Ureter (tissue), 1 donor: ENCODE measurements at regions not wholly inside any gene's neighbourhood (a gene's known extent, or its start where the extent isn't known, plus 50 kb on each side); places are given as distances from the start of the nearest gene placed in this dataset.
"Not testable (repeated sequence)": the region's sequence is repeated elsewhere in the genome, so short reads cannot be mapped to it uniquely, and the experiment has no call there.

Experiments used
- DNase-seq: peaks from one replicate; pipeline ENCODE4 v3.0.0-alpha.2; 2020; ENCODE audit warnings: low spot score
- donor health status: DM: yes; HTN: yes; CAD: no.

DNA sequence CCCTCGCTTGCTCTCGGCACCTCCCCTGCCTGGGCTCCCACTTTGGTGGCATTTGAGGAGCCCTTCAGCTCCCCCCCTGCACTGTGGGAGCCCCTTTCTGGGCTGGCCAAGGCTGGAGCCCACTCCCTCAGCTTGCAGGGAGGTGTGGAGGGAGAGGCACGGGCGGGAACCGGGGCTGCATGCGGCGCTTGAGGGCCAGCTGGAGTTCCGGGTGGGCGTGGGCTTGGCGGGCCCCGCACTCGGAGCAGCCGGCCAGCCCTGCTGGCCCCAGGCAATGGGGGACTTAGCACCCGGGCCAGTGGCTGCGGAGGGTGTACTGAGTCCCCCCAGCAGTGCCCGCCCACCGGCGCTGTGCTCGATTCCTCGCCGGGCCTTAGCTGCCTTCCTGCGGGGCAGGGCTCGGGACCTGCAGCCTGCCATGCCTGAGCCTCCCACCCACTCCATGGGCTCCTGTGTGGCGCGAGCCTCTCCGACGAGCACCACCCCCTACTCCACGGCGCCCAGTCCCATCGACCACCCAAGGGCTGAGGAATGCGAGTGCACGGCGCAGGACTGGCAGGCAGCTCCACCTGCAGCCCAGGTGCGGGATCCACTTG, 730.0 kb upstream of the SEMA6A start:
- not testable (repeated sequence) for DNase-seq

DNA sequence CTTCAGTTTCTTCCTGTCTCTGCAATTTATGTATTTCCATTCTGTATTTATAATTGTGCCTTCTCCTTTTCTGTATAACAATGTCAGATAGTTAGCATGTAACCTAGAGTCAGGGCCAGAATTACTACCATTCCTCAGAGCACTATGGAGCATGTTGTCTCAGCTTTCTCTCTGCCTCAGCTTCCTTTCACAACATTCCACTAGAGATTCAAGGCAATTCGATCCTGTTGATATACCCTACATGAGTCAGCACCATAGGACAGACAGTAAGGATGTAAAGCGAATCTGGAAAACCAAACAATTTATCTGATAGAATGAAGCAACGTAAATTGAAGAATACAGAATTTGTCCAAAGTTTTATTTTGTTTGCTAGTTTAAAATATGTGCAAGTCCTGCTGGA, 728.3 kb upstream of the SEMA6A start:
- DNase-seq = no peak

DNA sequence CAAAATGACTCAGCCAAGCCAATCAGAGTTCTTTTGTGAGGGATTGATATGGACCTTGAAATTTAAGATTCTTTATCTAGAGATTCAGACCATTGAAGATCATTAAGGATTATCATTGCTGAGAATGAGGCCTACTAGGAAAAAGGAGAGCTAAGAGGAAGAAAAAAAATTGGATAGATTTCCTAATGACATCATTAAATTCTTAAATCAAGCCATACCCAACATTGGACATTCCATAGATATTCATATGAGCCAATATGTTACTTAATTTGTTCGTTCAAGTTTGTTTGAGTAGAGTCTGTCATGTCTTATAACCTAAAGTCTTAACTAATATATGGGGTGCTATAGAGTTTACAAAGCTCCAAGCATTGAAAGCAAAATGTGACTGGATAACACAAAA, 727.9 kb upstream of the SEMA6A start:
- no peak for DNase-seq

DNA sequence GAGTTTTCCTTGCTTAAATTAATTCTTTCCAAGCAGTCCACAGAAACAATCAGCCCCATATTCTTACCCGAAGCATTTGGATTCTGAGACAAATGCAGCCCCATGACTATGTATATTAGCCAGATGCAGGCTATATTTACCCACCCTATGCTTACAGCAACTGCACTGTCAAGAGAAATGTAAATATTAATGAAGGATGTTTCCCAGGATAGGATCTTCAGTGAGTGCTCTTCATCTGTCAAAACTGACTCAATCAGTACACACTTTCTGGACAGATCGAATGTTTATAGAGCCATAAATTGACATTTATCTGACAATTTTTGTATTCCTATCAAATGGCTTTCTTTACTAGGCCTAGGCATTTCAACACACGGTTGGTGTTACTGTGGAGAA, 725.3 kb upstream of the SEMA6A start:
- DNase-seq = no peak

DNA sequence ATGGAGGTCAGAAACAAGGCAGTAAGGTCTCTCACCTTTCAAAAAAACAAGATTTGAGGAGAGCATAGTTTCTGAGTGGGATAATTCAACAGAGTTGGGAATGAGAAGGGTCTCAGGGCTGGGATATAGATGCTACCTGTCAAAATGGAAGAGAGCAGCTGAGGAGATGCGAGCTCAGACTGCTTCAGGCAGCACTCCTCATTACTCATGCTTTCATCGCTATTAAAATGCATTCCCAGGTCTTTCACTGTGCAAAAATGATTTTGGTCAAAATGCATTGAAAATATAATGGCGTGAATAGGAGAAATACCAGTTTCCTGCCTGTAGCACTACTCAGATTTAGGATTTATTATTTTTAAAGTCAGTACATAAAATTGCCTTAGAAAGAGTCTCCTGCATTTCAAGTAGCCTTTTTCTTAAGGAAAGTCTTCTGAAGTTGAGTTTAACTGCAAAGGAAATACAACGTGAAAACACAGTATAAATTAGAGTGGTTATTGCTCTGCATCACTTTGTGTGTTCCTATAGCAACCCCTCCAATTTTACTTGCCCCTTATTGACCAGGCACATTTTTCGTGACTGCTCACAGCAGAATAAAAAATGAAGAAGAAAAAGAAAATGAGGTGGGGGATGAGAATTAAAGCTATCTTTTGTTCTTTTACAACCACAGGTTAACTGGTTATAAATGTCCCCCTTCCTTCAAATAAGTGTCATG, 724.8 kb upstream of the SEMA6A start:
- DNase-seq = no peak

DNA sequence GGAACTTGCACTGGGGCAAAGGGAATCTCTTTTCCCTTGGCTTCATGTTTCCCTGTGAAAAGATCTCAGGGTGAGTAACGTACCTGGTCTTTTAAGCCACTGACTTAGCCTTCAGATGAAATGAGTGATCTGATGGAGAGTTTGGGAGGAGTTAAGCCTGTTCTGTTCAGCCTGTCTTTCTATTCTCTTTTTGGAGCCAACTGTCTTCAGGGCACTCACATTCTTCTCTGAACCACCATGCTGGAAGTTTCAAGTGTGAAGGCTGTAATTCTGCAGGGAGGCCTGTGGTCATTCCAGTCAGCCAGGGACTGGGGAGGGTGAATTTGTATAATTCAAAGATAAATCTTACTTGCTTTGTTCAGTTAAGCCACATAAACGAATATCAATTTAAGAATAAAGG, 722.2 kb upstream of the SEMA6A start:
- no peak for DNase-seq

DNA sequence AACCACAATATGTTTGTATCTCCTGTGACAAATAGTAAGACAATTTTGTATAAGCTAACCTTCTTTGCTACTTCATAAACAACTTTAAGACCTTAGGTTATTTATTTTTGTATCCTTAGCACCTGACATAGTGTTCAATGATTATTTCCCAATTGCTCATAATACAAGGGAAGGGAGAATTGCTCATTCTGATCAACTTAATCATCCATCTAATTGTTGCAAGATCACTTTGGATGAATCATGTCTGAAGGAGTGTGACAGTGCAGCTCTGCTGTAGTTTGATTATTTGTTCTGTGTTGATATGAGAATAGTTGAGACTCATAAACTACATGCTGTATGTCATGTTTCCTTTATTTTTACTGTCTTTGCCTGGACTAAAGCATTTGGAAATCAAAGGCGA, 721.3 kb upstream of the SEMA6A start:
- no peak for DNase-seq

DNA sequence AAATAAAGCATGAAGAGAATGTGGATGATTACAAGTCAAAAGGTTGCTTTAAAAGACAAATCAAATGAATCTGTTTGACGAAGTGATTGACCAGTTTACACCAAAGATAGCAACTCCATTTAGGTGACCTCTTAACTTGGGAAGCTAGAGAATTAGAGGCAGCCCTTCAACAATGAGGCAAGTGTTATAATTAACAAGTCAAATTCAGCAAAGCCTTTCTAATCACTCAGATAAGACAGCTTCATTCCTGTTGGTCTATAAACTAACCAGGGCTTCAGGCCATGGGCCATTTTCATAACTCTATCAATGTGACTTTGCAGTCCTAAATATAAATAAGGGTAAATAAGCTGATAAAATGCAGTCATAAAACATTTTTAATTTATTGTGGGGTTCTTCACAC, 712.2 kb upstream of the SEMA6A start:
- DNase-seq = no peak

DNA sequence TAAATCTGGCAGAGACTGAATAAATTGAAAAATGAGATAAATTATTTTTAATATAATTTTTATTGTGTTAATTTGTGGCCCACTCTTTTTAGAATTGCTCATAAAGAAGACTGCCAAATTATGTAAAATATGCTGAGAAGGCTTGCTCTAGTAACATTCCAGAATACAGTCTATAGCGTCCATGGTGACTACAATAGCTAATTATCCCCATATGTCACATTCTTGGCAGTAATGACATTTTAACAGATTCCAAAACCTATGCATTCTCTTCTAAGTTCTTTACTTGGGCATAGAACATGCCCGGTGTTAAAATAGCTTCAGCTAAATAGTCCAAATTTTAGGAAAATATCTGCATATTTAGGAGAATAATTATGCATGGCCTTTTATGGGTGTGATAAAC, 697.0 kb upstream of the SEMA6A start:
- DNase-seq = no peak

DNA sequence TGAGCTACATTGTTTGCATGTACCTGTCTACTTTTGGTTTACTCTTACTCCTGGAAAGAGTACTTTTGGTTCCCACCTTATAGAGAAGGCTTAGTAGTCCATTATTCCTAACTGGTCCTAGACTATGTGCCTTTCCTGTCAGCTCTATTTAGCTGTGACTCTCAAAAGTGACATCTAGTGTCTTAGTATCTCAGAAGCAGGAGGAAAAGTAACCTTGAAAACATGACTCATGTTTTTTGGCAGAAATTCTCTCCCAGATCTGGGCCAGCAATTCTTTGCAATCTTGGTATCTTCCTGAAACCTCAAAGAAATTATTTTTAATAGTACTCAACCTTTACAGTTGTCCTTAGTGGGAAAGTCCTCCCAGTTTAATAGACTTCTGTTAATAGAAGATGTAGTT, 691.7 kb upstream of the SEMA6A start:
- no peak for DNase-seq

DNA sequence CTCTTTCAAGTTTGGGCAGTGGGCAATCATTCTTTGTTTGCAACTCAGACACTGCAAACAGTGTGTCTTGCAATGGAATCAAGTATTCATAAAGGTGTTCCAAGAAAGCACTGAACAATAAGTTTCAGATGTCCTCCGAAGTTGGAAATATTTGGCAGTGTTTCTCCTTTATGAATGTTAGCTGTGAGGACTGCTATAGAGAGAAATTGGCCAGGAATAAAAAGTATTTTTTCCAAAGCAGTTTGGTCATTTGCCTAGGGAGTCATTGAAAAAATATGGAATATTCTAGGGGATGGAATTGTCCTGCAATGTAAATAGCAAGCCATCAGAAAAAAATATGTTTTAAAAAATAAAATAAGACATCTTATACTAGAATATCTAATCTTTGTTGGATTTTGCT, 688.6 kb upstream of the SEMA6A start:
- no peak for DNase-seq

DNA sequence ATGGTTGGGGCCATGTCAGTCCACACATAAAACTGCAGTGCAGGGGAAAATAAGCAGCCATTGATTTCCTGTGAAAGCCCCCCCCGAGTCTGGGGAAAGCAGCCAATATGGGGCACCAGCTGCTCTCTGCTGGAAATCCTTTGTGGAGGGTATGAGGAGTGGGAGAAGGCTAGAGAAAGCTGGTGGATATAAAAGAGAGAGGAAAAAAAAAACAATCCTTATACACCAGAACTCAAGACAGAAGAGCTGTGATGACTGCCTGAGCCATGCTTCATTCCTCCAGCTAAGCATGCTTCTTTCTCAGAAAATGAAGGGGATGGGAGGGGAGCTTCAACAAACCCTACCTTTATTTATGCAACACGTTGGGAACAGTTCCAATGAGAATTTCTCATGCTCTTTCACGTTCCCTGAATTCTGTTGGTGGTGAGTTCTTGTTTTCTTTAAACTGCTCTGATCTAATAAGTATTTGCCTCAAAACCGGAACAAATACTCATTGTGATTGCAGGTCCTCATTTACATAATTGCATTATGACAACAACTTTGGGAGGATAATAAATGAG, 688.0 kb upstream of the SEMA6A start:
- DNase-seq = no peak

DNA sequence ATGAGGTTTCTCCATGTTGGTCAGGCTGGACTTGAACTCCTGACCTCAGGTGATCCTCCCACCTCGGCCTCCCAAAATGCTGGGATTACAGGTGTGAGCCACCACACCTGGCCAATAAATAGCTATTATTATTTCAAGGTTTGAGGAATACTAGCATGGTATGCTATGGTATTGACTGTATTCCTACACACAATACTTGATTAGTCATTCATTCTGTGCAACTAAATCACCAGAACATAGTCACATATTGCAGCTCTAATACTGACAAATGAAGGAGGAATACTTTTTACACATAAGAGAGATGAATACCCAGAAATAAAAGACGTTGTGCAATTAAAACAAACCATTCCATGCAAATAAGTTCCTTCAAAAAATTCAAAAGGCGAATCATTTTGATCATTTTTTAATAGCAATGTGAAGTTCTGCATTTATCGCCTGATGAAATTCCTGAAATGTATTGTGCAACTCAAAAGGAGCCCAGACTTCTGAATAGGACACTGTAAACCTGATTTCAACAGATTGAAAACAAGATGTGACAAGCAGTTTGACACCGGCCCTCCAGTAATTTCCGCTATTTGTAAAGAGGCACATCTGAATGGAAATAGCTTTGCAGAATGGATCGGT, 687.4 kb upstream of the SEMA6A start:
- no peak for DNase-seq

DNA sequence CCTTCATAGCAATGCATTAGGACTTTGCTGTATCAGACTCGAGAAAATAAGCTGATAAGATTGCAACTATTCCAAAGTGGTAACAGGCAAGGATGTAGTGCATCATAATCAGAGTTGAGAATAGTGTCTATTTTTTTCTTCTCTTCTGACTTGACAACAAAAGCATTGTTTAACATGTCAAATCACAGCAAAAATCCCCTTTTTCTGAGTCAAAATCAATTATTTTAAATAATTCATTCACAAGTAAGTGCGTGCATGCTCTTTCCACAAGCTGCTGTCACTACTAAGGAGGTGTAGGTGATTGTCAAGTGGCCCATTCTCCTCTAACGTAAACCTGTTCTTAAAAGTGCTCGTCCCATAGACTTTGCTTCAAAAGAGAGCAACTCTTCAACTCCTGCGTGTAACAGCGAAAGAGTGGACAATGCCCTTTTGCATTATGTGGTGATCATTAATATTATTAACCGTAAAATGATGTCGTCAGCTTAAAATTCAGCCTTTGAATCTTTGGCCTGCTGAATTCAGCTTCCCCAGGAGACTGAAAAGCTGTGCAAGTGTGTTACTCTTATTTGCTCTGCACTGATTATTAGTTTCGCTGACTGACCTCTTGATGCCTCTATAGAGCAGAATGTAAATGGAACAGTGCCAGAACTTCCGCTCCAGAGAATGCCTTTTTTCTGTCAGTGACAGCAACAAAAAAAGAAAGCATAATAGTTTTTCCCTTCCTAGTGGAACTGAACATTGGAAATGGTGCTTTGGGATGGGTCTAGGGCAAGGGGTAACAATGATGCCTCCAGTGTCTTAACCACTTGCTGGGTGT, 680.8 kb upstream of the SEMA6A start:
- no peak for DNase-seq

DNA sequence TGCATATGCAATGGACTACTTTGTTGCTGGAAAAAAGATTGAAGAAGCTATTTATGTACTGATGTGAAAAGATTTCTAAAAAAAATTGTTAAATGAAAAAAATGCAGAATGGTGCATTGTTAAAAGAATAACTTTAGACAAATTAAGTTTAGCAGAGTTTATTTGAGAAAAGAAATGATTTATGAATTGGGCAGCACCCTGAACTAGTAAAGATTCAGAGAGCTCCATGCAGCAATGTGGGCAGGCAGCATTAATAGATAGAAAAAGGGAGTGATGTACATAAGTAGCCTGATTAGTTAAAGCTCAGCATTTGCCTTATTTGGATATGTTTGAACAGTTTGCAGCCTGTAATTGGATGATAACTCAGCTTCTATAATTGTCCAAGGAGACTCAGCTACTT, 677.9 kb upstream of the SEMA6A start:
- no peak for DNase-seq

DNA sequence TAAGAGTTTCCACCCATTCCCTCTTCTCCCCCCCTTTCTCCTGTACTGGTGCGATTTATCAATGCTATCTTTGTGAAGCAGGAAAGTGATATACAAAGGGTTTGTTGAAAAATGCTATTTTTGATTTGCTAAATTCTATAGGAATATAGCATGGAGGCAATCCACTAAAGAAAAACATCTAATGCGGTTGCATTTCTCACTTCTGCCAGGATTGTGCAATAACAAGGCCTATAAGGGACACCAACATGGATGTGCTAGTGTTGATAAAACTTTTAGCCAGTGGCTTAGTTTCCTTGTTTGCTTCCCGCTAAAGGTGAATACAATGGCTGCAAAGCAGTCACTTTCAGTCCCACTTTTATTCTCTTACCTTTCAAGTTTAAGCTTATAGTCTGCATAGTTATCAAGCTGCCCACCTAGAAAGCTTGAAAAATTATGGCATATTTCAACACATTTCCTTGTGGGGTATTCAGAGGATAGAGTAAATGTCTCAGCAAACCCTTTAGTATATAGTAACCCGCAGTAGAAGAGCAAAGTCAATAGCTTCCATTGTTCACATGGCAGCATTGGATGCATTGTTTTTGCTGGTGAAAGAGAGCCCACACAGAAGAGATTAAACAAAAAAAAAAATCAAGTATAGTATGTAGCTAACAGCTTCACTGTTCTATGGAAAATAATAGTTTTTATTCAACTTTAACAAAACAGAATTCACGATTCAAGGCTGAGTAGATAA, 674.6 kb upstream of the SEMA6A start:
- DNase-seq = no peak

DNA sequence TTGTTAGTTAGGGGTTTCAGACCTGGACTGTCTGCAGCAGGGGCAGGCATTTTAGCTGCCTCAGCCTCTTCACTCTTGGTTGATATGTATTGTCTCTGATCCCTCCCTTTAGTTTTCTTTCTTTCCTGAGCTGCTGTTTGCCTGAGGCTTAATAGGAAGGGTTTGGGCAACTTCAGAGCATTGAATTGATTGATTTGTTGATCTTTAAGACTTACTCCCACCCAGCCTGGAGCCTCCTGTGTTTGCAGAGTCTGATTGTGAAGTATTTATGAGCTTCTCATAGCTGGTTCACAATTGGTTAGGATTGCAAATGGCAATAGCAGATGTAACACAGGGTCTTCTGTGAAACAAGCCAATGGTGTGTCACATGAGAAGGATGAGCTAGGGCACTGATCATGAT, 671.8 kb upstream of the SEMA6A start:
- DNase-seq = no peak

DNA sequence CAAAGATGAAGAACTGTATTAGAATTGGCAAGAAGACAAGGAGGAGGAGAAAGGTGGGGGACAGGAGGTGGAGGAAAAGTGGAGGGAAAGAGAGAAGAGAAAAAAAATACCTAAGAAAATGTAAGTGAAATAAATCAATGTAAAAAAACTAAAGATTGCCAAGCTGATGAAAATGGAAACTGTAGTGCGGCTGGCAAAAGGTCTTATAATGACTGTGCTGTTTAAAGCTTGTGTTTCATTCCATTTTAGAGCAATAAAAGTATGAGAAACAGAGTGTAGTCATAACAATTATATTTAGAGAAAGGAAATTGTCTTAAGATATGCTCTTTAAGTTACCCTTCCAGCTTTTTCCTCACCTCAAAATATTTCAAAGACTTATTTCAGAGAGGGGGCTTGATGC, 670.5 kb upstream of the SEMA6A start:
- no peak for DNase-seq

DNA sequence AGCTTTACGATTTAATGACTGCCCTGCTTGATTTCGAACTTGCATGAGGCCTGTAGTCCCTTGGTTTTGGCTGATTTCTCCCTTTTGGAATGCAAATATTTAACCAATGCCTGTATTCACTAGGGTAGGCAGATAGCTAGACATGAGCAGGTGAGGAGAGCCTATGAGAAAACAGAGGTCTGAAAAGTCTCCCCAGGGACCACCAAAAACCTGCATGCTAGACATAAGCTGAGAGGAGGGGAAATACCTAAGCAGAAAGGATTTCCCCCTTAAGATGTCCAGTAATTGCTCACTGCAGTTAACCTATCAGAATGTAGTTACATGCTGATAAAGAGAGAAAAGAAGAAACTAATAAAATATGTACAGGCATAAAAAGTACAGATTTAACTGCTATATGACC, 667.4 kb upstream of the SEMA6A start:
- no peak for DNase-seq

DNA sequence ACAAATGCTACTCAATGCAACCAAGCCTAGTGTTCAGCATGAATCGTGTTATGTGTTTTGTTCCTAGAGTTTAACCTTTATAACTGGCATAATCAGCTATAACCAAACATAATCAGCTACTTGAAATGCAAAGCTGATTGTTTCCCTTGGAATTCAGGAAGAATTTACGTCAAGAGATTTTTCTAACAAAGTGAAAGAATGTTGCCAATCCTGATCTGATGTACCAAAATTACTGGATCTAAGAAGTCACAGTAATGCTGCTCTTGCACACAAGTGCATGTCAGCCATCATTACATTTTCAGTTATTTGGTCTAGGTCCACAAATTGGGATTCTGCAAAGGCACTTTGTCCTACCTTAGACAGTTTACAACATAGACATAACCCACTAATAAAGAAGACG, 662.3 kb upstream of the SEMA6A start:
- no peak for DNase-seq

DNA sequence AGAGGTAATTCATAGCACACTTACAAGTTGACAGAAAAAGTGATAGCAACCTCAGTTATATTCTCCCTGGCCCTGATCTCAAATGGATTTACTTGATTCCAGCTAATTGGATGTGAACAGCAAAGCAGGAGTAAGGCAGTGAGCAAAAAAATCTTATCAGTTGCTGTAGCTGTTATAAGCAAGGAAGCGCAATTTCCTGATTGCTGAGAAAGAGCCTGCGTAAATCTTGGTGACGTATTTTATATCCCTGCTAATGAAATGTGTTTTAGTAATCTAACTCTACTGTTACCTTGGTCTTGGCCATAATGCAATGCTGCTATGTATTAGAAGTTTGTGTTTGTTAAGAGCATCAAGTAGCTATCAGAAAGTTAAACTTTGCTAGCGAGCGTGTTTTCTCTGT, 661.2 kb upstream of the SEMA6A start:
- no peak for DNase-seq

DNA sequence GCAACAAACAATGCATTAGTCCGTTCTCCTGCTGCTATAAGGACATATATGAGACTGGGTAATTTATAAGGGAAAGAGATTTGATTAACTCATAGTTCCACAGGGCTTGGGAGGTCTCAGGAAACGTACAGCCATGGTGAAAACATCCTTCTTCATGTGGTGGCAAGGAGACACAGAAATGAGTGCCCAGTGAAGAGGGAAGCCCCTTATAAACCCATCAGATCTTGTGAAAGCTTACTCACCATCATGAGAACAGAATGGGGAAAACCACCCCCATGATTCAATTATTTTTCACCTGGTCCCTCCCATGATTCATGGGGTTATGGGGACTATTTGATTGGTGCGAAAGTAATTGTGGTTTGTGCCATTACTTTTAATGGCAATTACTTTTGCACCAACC, 655.8 kb upstream of the SEMA6A start:
- DNase-seq = no peak
